ENCODE measurements at regions not wholly inside any gene's neighbourhood (a gene's known extent, or its start where the extent isn't known, plus 50 kb on each side); places are given as distances from the start of the nearest gene placed in this dataset.

GRCh38 chr13:65605396-65605795, 1624.7 kb downstream of the PCDH9 start:
- no peak for TF ChIP-seq CTCF (IDR thresholded peaks at IDR 0.05)
- no peak for TF ChIP-seq POLR2A (IDR thresholded peaks at IDR 0.05)
- TF ChIP-seq EP300 (IDR thresholded peaks at IDR 0.05), result no peak

Data from ovary (tissue), 3 donors.